ENCODE measurements at regions not wholly inside any gene's neighbourhood (a gene's known extent, or its start where the extent isn't known, plus 50 kb on each side); places are given as distances from the start of the nearest gene placed in this dataset.

- TF ChIP-seq CTCF (conservative IDR thresholded peaks at IDR 0.05; ENCODE audit: low read depth, low read length) = no peak
These were observed 93.0 kb upstream of the PELI2 start for GRCh38 chr14:56025191-56025590.

GRCh38 chr14:56026506-56026905, 91.7 kb upstream of the PELI2 start:
- TF ChIP-seq CTCF (conservative IDR thresholded peaks at IDR 0.05; ENCODE audit: low read depth, low read length) = no peak
- no peak overlapping the region for H2AFZ ChIP-seq (ENCODE audit: low read depth)

More at GRCh38 chr14:56025191-56025590, 93.0 kb upstream of the PELI2 start:
- Histone ChIP-seq H4K20me1 (ENCODE audit: insufficient read depth) (no peaks in the 10 kb centered on the region), H2AFZ (ENCODE audit: low read depth) (no peak overlapping the region), H3K36me3 (ENCODE audit: insufficient read depth) (no peaks in the 10 kb centered on the region), H3K4me2 (no peak overlapping the region), H3K4me3 (IDR thresholded peaks at IDR 0.05; ENCODE audit: insufficient read depth, low read depth, low read length) (no peak overlapping the region), H3K9ac (no peak overlapping the region), H3K27ac (no peak overlapping the region), H3K27me3 (ENCODE audit: insufficient read depth, low read depth) (no peaks in the 10 kb centered on the region), H3K79me2 (ENCODE audit: insufficient read depth, low read depth) (no peaks in the 10 kb centered on the region), H3K4me1 (ENCODE audit: low read depth, poor library complexity, severe bottlenecking) (no peaks in the 10 kb centered on the region)

GRCh38 chr14:56027421-56027820, 90.8 kb upstream of the PELI2 start:
- no peak overlapping the region for H3K4me3 ChIP-seq (IDR thresholded peaks at IDR 0.05; ENCODE audit: insufficient read depth, low read depth, low read length)
- H3K9ac ChIP-seq = no peak overlapping the region
- H3K4me2 ChIP-seq = no peak overlapping the region
- no peak overlapping the region for H2AFZ ChIP-seq (ENCODE audit: low read depth)
- H3K36me3 ChIP-seq (ENCODE audit: insufficient read depth) = no peaks in the 10 kb centered on the region
- no peaks in the 10 kb centered on the region for H3K79me2 ChIP-seq (ENCODE audit: insufficient read depth, low read depth)
- H3K27ac ChIP-seq = no peak overlapping the region
- H3K4me1 ChIP-seq (ENCODE audit: low read depth, poor library complexity, severe bottlenecking) = no peaks in the 10 kb centered on the region
- H4K20me1 ChIP-seq (ENCODE audit: insufficient read depth) = no peaks in the 10 kb centered on the region
- no peaks in the 10 kb centered on the region for H3K27me3 ChIP-seq (ENCODE audit: insufficient read depth, low read depth)
- TF ChIP-seq CTCF (conservative IDR thresholded peaks at IDR 0.05; ENCODE audit: low read depth, low read length) = no peak

More at GRCh38 chr14:56026506-56026905, 91.7 kb upstream of the PELI2 start:
- Histone ChIP-seq H3K4me3 (IDR thresholded peaks at IDR 0.05; ENCODE audit: insufficient read depth, low read depth, low read length) (no peak overlapping the region), H4K20me1 (ENCODE audit: insufficient read depth) (no peaks in the 10 kb centered on the region), H3K4me1 (ENCODE audit: low read depth, poor library complexity, severe bottlenecking) (no peaks in the 10 kb centered on the region), H3K36me3 (ENCODE audit: insufficient read depth) (no peaks in the 10 kb centered on the region), H3K79me2 (ENCODE audit: insufficient read depth, low read depth) (no peaks in the 10 kb centered on the region), H3K9ac (no peak overlapping the region), H3K27ac (no peak overlapping the region), H3K4me2 (no peak overlapping the region), H3K27me3 (ENCODE audit: insufficient read depth, low read depth) (no peaks in the 10 kb centered on the region)

GRCh38 chr14:56027916-56028712, 90.1 kb upstream of the PELI2 start:
- no peak overlapping the region for H3K4me3 ChIP-seq (IDR thresholded peaks at IDR 0.05; ENCODE audit: insufficient read depth, low read depth, low read length)
- no peak overlapping the region for H2AFZ ChIP-seq (ENCODE audit: low read depth)
- H3K79me2 ChIP-seq (ENCODE audit: insufficient read depth, low read depth) = no peaks in the 10 kb centered on the region
- no peak overlapping the region for H3K9ac ChIP-seq
- no peaks in the 10 kb centered on the region for H3K27me3 ChIP-seq (ENCODE audit: insufficient read depth, low read depth)
- H3K4me2 ChIP-seq = no peak overlapping the region
- H3K36me3 ChIP-seq (ENCODE audit: insufficient read depth) = no peaks in the 10 kb centered on the region
- no peak overlapping the region for H3K27ac ChIP-seq
- no peak for TF ChIP-seq CTCF (conservative IDR thresholded peaks at IDR 0.05; ENCODE audit: low read depth, low read length)
- no peaks in the 10 kb centered on the region for H4K20me1 ChIP-seq (ENCODE audit: insufficient read depth)
- no peaks in the 10 kb centered on the region for H3K4me1 ChIP-seq (ENCODE audit: low read depth, poor library complexity, severe bottlenecking)

Measured in KMS-11 (cell line).